MCF 10A (cell line): ENCODE measurements at regions not wholly inside any gene's neighbourhood (a gene's known extent, or its start where the extent isn't known, plus 50 kb on each side); places are given as distances from the start of the nearest gene placed in this dataset.

Experiments
- BruUV-seq: library from RNA; stranded (reverse); fragments of 400-500 nt; replicated peaks from 2 replicates; lab custom pipeline; 2021; lab: Mats Ljungman, UMichigan
- CTCF ChIA-PET: fragments of 300-600 bp; sonication (Branson Sonifier 250); formaldehyde crosslinking; extraction: SDS; loops from one replicate; lab custom pipeline; 2021; ENCODE audit warnings: antibody characterized with exemption, inconsistent platforms; lab: Yijun Ruan, JAX
- POLR2A ChIA-PET: fragments of 300-600, 350-650 bp; sonication (Branson Sonifier 250); formaldehyde crosslinking; extraction: SDS; loops from one replicate; lab custom pipeline; 2020; ENCODE audit warnings: antibody characterized with exemption, inconsistent platforms; lab: Yijun Ruan, JAX
- DNase-seq: peaks from one replicate; pipeline ENCODE4 v3.0.0-alpha.2; 2018; ENCODE audit not compliant: unreplicated experiment
- H3K27ac Mint-ChIP-seq: one replicate; pipeline ENCODE4 v1.8.0; 2022; ENCODE audit warnings: mild to moderate bottlenecking, low read depth, mixed read lengths; ENCODE audit not compliant: unreplicated experiment
- H3K27me3 Mint-ChIP-seq: one replicate; pipeline ENCODE4 v1.8.0; 2022; ENCODE audit warnings: mixed read lengths; ENCODE audit not compliant: insufficient read depth, unreplicated experiment
- H3K36me3 Mint-ChIP-seq: one replicate; pipeline ENCODE4 v1.8.0; 2022; ENCODE audit warnings: mild to moderate bottlenecking, moderate library complexity, mixed read lengths; ENCODE audit not compliant: insufficient read depth, unreplicated experiment
- H3K4me1 Mint-ChIP-seq: one replicate; pipeline ENCODE4 v1.8.0; 2022; ENCODE audit warnings: mixed read lengths; ENCODE audit not compliant: insufficient read depth, unreplicated experiment
- H3K4me3 Mint-ChIP-seq: one replicate; pipeline ENCODE4 v1.8.0; 2022; ENCODE audit warnings: mild to moderate bottlenecking, moderate library complexity, mixed read lengths; ENCODE audit not compliant: unreplicated experiment
- H3K9me3 Mint-ChIP-seq: one replicate; pipeline ENCODE4 v1.8.0; 2022; ENCODE audit warnings: mixed read lengths; ENCODE audit not compliant: unreplicated experiment
- CTCF ChIP-seq: fragments of 200-600 bp; IDR thresholded peaks from one replicate; pipeline ENCODE4 v1.8.0; 2022; ENCODE audit warnings: antibody characterized with exemption, mild to moderate bottlenecking; ENCODE audit not compliant: unreplicated experiment
- intact Hi-C: fragments of 100-400 bp; cut with micrococcal nuclease; formaldehyde crosslinking; loops from 2 replicates; pipeline ENCODE4 v1.14.1; 2022

GRCh38 chr6:166775180-166775922, 148.3 kb upstream of the RPS6KA2 start:
- no peak overlapping the region for H3K27ac Mint-ChIP-seq
- peak; percentile 58 for TF ChIP-seq CTCF
- H3K9me3 Mint-ChIP-seq, result no peaks in the 10 kb centered on the region
- peaks cover 59% of the 10 kb centered on the region for H3K27me3 Mint-ChIP-seq
- intact Hi-C loops, result loop anchor here (1.0 kb wide), 1 partner anchor 214 kb away; no protein-coding TSS in a partner anchor
- POLR2A ChIA-PET, result interaction anchor here (0.8 to 1.0 kb wide), 2 partner anchors 10 to 373 kb away, joined by 3 to 4 read pairs; no protein-coding TSS in a partner anchor
- CTCF ChIA-PET, result interaction anchor here (0.6 to 4.9 kb wide), 31 partner anchors 8 to 693 kb away, joined by 3 to 65 read pairs (median 4); no protein-coding TSS in a partner anchor
- peak; percentile 82 for DNase-seq
- BruUV-seq, result no TSS peak
- no peaks in the 10 kb centered on the region for H3K36me3 Mint-ChIP-seq
- no peak overlapping the region for H3K4me3 Mint-ChIP-seq
- peaks cover 9% of the 10 kb centered on the region for H3K4me1 Mint-ChIP-seq

GRCh38 chr6:166774770-166775169, 147.7 kb upstream of the RPS6KA2 start:
- intact Hi-C loops, result loop anchor here (1.0 kb wide), 1 partner anchor 215 kb away; no protein-coding TSS in a partner anchor

GRCh38 chr6:166774292-166774691, 147.2 kb upstream of the RPS6KA2 start:
- BruUV-seq, result no TSS peak
- H3K4me1 Mint-ChIP-seq, result peaks cover 9% of the 10 kb centered on the region
- no peak for DNase-seq
- H3K4me3 Mint-ChIP-seq, result no peak overlapping the region
- H3K27ac Mint-ChIP-seq, result no peak overlapping the region
- POLR2A ChIA-PET, result interaction anchor here (1.5 kb wide), 1 partner anchor 214 kb away, joined by 6 read pairs; no protein-coding TSS in a partner anchor
- H3K36me3 Mint-ChIP-seq, result no peaks in the 10 kb centered on the region
- peaks cover 59% of the 10 kb centered on the region for H3K27me3 Mint-ChIP-seq
- intact Hi-C loops, result no loop called here
- no peaks in the 10 kb centered on the region for H3K9me3 Mint-ChIP-seq
- no peak for TF ChIP-seq CTCF
- CTCF ChIA-PET, result interaction anchor here (0.6 to 4.9 kb wide), 27 partner anchors 8 to 569 kb away, joined by 3 to 65 read pairs (median 4); no protein-coding TSS in a partner anchor

More at GRCh38 chr6:166774770-166775169, 147.7 kb upstream of the RPS6KA2 start:
- POLR2A ChIA-PET, result interaction anchor here (1.0 to 1.5 kb wide), 2 partner anchors 214 to 373 kb away, joined by 3 to 6 read pairs; no protein-coding TSS in a partner anchor
- Mint-ChIP-seq H3K27ac (no peak overlapping the region), H3K36me3 (no peaks in the 10 kb centered on the region), H3K4me3 (no peak overlapping the region), H3K9me3 (no peaks in the 10 kb centered on the region), H3K27me3 (peaks cover 59% of the 10 kb centered on the region), H3K4me1 (peaks cover 9% of the 10 kb centered on the region)
- peak; percentile 4 for TF ChIP-seq CTCF
- no TSS peak for BruUV-seq
- CTCF ChIA-PET, result interaction anchor here (0.6 to 4.9 kb wide), 33 partner anchors 8 to 569 kb away, joined by 3 to 65 read pairs (median 4); no protein-coding TSS in a partner anchor
- no peak for DNase-seq

GRCh38 chr6:166772518-166772917, 145.5 kb upstream of the RPS6KA2 start:
- ChIA-PET CTCF (interaction anchor here (0.6 to 4.9 kb wide), 5 partner anchors 14 to 615 kb away, joined by 3 to 65 read pairs (median 4); no protein-coding TSS in a partner anchor), POLR2A (no interaction called here)
- intact Hi-C loops, result no loop called here
- Mint-ChIP-seq H3K27ac (no peak overlapping the region), H3K4me3 (no peak overlapping the region), H3K36me3 (no peaks in the 10 kb centered on the region), H3K4me1 (peaks cover 9% of the 10 kb centered on the region), H3K9me3 (no peaks in the 10 kb centered on the region), H3K27me3 (peaks cover 67% of the 10 kb centered on the region)
- no peak for TF ChIP-seq CTCF
- peak; percentile 22 for DNase-seq
- BruUV-seq, result no TSS peak
